HL-60 (cell line): ENCODE measurements at regions not wholly inside any gene's neighbourhood (a gene's known extent, or its start where the extent isn't known, plus 50 kb on each side); places are given as distances from the start of the nearest gene placed in this dataset.

Experiments
- CTCF ChIP-seq: IDR thresholded peaks from one replicate; pipeline ENCODE4 v1.5.1; 2011; ENCODE audit warnings: low read length, control low read depth, inconsistent platforms; ENCODE audit not compliant: insufficient read depth
- REST ChIP-seq: IDR thresholded peaks from 2 replicates; pipeline ENCODE4 v1.6.1; 2012; ENCODE audit warnings: low read depth; ENCODE audit not compliant: insufficient replicate concordance

- TF ChIP-seq REST = no peak
- TF ChIP-seq CTCF = no peak
Measured at GRCh38 chr20:51935003-51935358, 132.7 kb upstream of the SALL4 start.
